Keratinocyte (primary cell): ENCODE measurements at regions not wholly inside any gene's neighbourhood (a gene's known extent, or its start where the extent isn't known, plus 50 kb on each side); places are given as distances from the start of the nearest gene placed in this dataset.
A peak's percentile ranks its signal among the peaks of the same experiment; 100 is the strongest.

Source experiments
- DNase-seq: peaks from one replicate; pipeline ENCODE4 v3.0.0-alpha.2; 2011; ENCODE audit warnings: low read depth, missing footprints, low spot score
- FAIRE-seq: peaks from 2 replicates; lab custom pipeline; 2011; peaks lifted over from hg19 to GRCh38; lab: Jason Lieb, UNC
- H2AFZ ChIP-seq: 2 replicates; pipeline ENCODE4 v1.6.0; 2012; ENCODE audit warnings: low read length, control low read depth, inconsistent platforms; ENCODE audit not compliant: control insufficient read depth
- H3K27ac ChIP-seq: 2 replicates; pipeline ENCODE4 v1.5.1; 2011; ENCODE audit warnings: low read length; ENCODE audit not compliant: control insufficient read depth, insufficient read depth
- H3K27me3 ChIP-seq: 3 replicates; pipeline ENCODE4 v1.6.0; 2011; ENCODE audit warnings: low read length; ENCODE audit not compliant: control insufficient read depth, insufficient read depth; ENCODE audit errors: extremely low read depth
- H3K36me3 ChIP-seq, 2 experiments: 2 replicates in 1 of 2; 3 replicates in 1 of 2; pipeline ENCODE4 v1.5.1; 2011; ENCODE audit warnings: low read length in 2 of 2, mild to moderate bottlenecking in 1 of 2; ENCODE audit not compliant: control insufficient read depth in 2 of 2, insufficient read depth in 2 of 2; ENCODE audit errors: extremely low read depth in 1 of 2
- H3K4me1 ChIP-seq: 3 replicates; pipeline ENCODE4 v1.5.1; 2011; ENCODE audit warnings: low read length; ENCODE audit not compliant: control insufficient read depth, insufficient read depth; ENCODE audit errors: extremely low read depth
- H3K4me2 ChIP-seq: 3 replicates; pipeline ENCODE4 v1.6.0; 2011; ENCODE audit warnings: low read depth, low read length; ENCODE audit not compliant: control insufficient read depth, insufficient read depth; ENCODE audit errors: extremely low read depth
- H3K4me3 ChIP-seq, 3 experiments: fragments of 200-600 bp in 1 of 3; sonication (generic) in 1 of 3; 2 replicates in 2 of 3; 3 replicates in 1 of 3; pipeline ENCODE4 v1.5.1; 2011 to 2016; ENCODE audit warnings: low read length in 3 of 3, mild to moderate bottlenecking in 3 of 3, control low read depth in 2 of 3, inconsistent platforms in 1 of 3, low read depth in 1 of 3, mixed read lengths in 1 of 3, mixed run types in 1 of 3, moderate library complexity in 1 of 3; ENCODE audit not compliant: control insufficient read depth in 2 of 3, insufficient read depth in 2 of 3; ENCODE audit errors: extremely low read depth in 1 of 3
- H3K79me2 ChIP-seq: 2 replicates; pipeline ENCODE4 v1.6.0; 2012; ENCODE audit warnings: low read length; ENCODE audit not compliant: control insufficient read depth, insufficient read depth
- H3K9ac ChIP-seq: 3 replicates; pipeline ENCODE4 v1.6.0; 2011; ENCODE audit warnings: low read length; ENCODE audit not compliant: control insufficient read depth, insufficient read depth; ENCODE audit errors: extremely low read depth
- H3K9me1 ChIP-seq: 3 replicates; pipeline ENCODE4 v1.6.0; 2011; ENCODE audit warnings: low read length; ENCODE audit not compliant: control insufficient read depth, insufficient read depth; ENCODE audit errors: extremely low read depth
- H3K9me3 ChIP-seq: 2 replicates; pipeline ENCODE4 v1.5.1; 2012; ENCODE audit warnings: low read depth, low read length; ENCODE audit not compliant: control insufficient read depth
- H4K20me1 ChIP-seq: 3 replicates; pipeline ENCODE4 v1.6.0; 2011; ENCODE audit warnings: low read length; ENCODE audit not compliant: control insufficient read depth, insufficient read depth; ENCODE audit errors: extremely low read depth
- CTCF ChIP-seq, 3 experiments: IDR thresholded peaks in 1 of 3; conservative IDR thresholded peaks in 1 of 3; optimal IDR thresholded peaks in 1 of 3; 2 replicates in 2 of 3; 3 replicates in 1 of 3; pipeline versions ENCODE3 to v1.5.1; 2011; ENCODE audit warnings: low read length in 3 of 3, mild to moderate bottlenecking in 3 of 3, moderate library complexity in 2 of 3, control low read depth in 1 of 3, inconsistent platforms in 1 of 3; ENCODE audit not compliant: insufficient read depth in 2 of 3; ENCODE audit errors: extremely low read depth in 1 of 3
- EZH2 ChIP-seq: IDR thresholded peaks from one replicate; pipeline ENCODE4 v1.6.1; 2012; ENCODE audit warnings: inconsistent platforms, mild to moderate bottlenecking, low read length, moderate library complexity
- dilution Hi-C: fragments of 300-500 bp; cut with MboI; formaldehyde crosslinking; loops from one replicate; pipeline ENCODE4 v1.7.0; 2020; ENCODE audit warnings: low sequenced_read_pairs; ENCODE audit not compliant: extremely low pct_ligation_motif_present

GRCh38 chr10:29809383-29809782 lies 174.6 kb upstream of the SVIL start:
- H4K20me1 ChIP-seq: no peaks in the 10 kb centered on the region
- dilution Hi-C loops: no loop called here
- no peaks in the 10 kb centered on the region for H3K27me3 ChIP-seq
- no peak overlapping the region for H3K4me2 ChIP-seq
- no peak overlapping the region for H3K27ac ChIP-seq
- TF ChIP-seq CTCF (optimal IDR thresholded peaks at IDR 0.05 in 1 of 3, IDR thresholded peaks at IDR 0.05 in 1 of 3, conservative IDR thresholded peaks at IDR 0.05 in 1 of 3; ENCODE audit: extremely low read depth in 1 of 3, insufficient read depth in 2 of 3, low read length in 3 of 3) (no peak), EZH2 (no peak)
- DNase-seq (no peak), FAIRE-seq (no peak)
- H3K4me1 ChIP-seq: peaks cover 44% of the 10 kb centered on the region
- no peak overlapping the region for H3K4me3 ChIP-seq
- no peaks in the 10 kb centered on the region for H3K9me3 ChIP-seq
- H3K9me1 ChIP-seq: no peaks in the 10 kb centered on the region
- H3K79me2 ChIP-seq: no peaks in the 10 kb centered on the region
- H3K36me3 ChIP-seq: no peaks in the 10 kb centered on the region
- no peak overlapping the region for H2AFZ ChIP-seq
- no peak overlapping the region for H3K9ac ChIP-seq

GRCh38 chr10:29807163-29807806 lies 172.5 kb upstream of the SVIL start:
- Histone ChIP-seq H3K9ac (peak overlapping the region; percentile 5), H3K4me3 (no peak overlapping the region), H3K27ac (peak overlapping the region; percentile 75), H3K9me1 (no peaks in the 10 kb centered on the region), H4K20me1 (no peaks in the 10 kb centered on the region), H3K36me3 (no peaks in the 10 kb centered on the region), H3K4me1 (peaks cover 56% of the 10 kb centered on the region), H3K79me2 (no peaks in the 10 kb centered on the region), H3K4me2 (peak overlapping the region; percentile 52), H3K27me3 (no peaks in the 10 kb centered on the region), H2AFZ (no peak overlapping the region), H3K9me3 (no peaks in the 10 kb centered on the region)
- DNase-seq (peak; percentile 57), FAIRE-seq (peak; percentile 96)
- TF ChIP-seq CTCF (optimal IDR thresholded peaks at IDR 0.05 in 1 of 3, IDR thresholded peaks at IDR 0.05 in 1 of 3, conservative IDR thresholded peaks at IDR 0.05 in 1 of 3; ENCODE audit: extremely low read depth in 1 of 3, insufficient read depth in 2 of 3, low read length in 3 of 3): no peak
- TF ChIP-seq EZH2: no peak
- dilution Hi-C loops: no loop called here
